GM12878 (cell line): ENCODE measurements at regions not wholly inside any gene's neighbourhood (a gene's known extent, or its start where the extent isn't known, plus 50 kb on each side); places are given as distances from the start of the nearest gene placed in this dataset.

ENCODE experiments used
- CHD4 ChIP-seq: fragments of 200-600 bp; sonication (generic); IDR thresholded peaks from 2 replicates; pipeline ENCODE4 v1.6.1; 2016; ENCODE audit warnings: mild to moderate bottlenecking
- E4F1 ChIP-seq: fragments of 450-650 bp; IDR thresholded peaks from 2 replicates; pipeline ENCODE4 v1.6.1; 2018; ENCODE audit warnings: borderline replicate concordance, mild to moderate bottlenecking; ENCODE audit not compliant: partially characterized antibody
- FOXM1 ChIP-seq: IDR thresholded peaks from 2 replicates; pipeline ENCODE4 v1.6.1; 2012; ENCODE audit warnings: low read depth, mild to moderate bottlenecking, inconsistent platforms, low read length, moderate library complexity
- IRF4 ChIP-seq: IDR thresholded peaks from 2 replicates; pipeline ENCODE4 v1.6.1; 2011; ENCODE audit warnings: low read depth, low read length
- NFYB ChIP-seq: IDR thresholded peaks from 2 replicates; pipeline ENCODE4 v1.6.1; 2011; ENCODE audit warnings: low read depth, mild to moderate bottlenecking, low read length, improper control_type of control experiment, moderate library complexity; ENCODE audit not compliant: insufficient read depth
- NR2C1 ChIP-seq: fragments of 450-650 bp; IDR thresholded peaks from 2 replicates; pipeline ENCODE4 v1.6.1; 2017; ENCODE audit warnings: antibody characterized with exemption, mild to moderate bottlenecking, moderate library complexity
- RUNX3 ChIP-seq: IDR thresholded peaks from 2 replicates; pipeline ENCODE4 v1.6.1; 2012; ENCODE audit warnings: low read length, inconsistent platforms
- SREBF2 ChIP-seq: IDR thresholded peaks from 2 replicates; pipeline ENCODE4 v1.6.1; 2012; ENCODE audit warnings: mild to moderate bottlenecking, low read length
- SRF ChIP-seq, 2 experiments: IDR thresholded peaks; 2 replicates each; pipeline ENCODE4 v1.6.1; 2011; ENCODE audit warnings: low read depth in 2 of 2, low read length in 2 of 2, mild to moderate bottlenecking in 1 of 2, moderate library complexity in 1 of 2
- STAT1 ChIP-seq: fragments of 450-650 bp; conservative IDR thresholded peaks from 2 replicates; pipeline ENCODE4 v1.6.1; 2014; ENCODE audit warnings: antibody characterized with exemption, mild to moderate bottlenecking
- ZNF207 ChIP-seq: fragments of 450-650 bp; IDR thresholded peaks from 2 replicates; pipeline ENCODE4 v1.6.1; 2014; ENCODE audit warnings: antibody characterized with exemption, mild to moderate bottlenecking, borderline replicate concordance
- ZNF592 ChIP-seq: fragments of 450-650 bp; IDR thresholded peaks from 2 replicates; pipeline ENCODE4 v1.6.1; 2017; ENCODE audit warnings: mild to moderate bottlenecking, moderate library complexity
- TF ChIP-seq, protein P1 (sequence below): IDR thresholded peaks from 2 replicates; pipeline ENCODE4 v1.6.1; 2011; ENCODE audit warnings: borderline replicate concordance, low read depth, mild to moderate bottlenecking, moderate library complexity, low read length; ENCODE audit not compliant: insufficient read depth, poor library complexity, severe bottlenecking

- TF ChIP-seq E4F1 (no peak), STAT1 (no peak), SRF (IDR thresholded peaks at IDR 0.05; ENCODE audit: low read depth in 2 of 2, low read length in 2 of 2) (no peak), NFYB (no peak), RUNX3 (no peak), IRF4 (no peak), ZNF207 (no peak), NR2C1 (no peak), CHD4 (no peak), ZNF592 (no peak), FOXM1 (no peak), SREBF2 (no peak)
- TF ChIP-seq, protein P1, sequence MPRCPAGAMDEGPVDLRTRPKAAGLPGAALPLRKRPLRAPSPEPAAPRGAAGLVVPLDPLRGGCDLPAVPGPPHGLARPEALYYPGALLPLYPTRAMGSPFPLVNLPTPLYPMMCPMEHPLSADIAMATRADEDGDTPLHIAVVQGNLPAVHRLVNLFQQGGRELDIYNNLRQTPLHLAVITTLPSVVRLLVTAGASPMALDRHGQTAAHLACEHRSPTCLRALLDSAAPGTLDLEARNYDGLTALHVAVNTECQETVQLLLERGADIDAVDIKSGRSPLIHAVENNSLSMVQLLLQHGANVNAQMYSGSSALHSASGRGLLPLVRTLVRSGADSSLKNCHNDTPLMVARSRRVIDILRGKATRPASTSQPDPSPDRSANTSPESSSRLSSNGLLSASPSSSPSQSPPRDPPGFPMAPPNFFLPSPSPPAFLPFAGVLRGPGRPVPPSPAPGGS: no peak
- TF ChIP-seq, all 136 proteins: peak for 0
Observed at GRCh38 chr1:209519786-209520185, 63.7 kb upstream of the CAMK1G start (continued).
